ENCODE measurements at regions not wholly inside any gene's neighbourhood (a gene's known extent, or its start where the extent isn't known, plus 50 kb on each side); places are given as distances from the start of the nearest gene placed in this dataset.

DNA sequence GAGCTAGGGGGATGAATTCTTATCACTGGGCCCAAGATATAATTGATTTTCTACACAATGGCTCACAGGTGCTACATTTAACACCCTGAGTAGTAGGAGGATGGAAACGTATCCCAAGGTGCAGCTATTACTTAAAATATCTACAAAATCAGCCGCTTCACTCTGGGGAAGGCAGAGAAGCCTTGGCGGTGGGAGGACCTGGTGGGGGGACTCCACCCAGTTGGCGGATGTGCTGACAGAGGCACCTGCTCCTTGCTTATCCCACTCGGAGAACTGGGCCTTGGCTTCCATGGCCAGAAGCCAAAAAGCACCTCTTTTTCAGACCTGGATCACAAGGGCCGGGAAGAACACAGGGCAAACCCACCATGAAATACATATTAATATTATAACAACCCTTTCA, 106.3 kb downstream of the OTX2 start:
- no peak overlapping the region for H4K5ac ChIP-seq (ENCODE audit: insufficient read length, low read depth, low read length)
- H3K18ac ChIP-seq (ENCODE audit: insufficient read length, low read depth, low read length): no peak overlapping the region
- H2BK20ac ChIP-seq (ENCODE audit: low read depth, low read length, poor library complexity, severe bottlenecking): no peak overlapping the region
- H3K9me3 Mint-ChIP-seq: no peaks in the 10 kb centered on the region
- no peak overlapping the region for H3K4me3 Mint-ChIP-seq
- no peak overlapping the region for H2AK5ac ChIP-seq (ENCODE audit: insufficient read length, low read length)
- H3K56ac ChIP-seq (ENCODE audit: insufficient read length, low read depth, low read length): no peak overlapping the region
- no peak overlapping the region for H3K23ac ChIP-seq (ENCODE audit: insufficient read length, low read depth, low read length)
- H3K27ac ChIP-seq (ENCODE audit: insufficient read length, low read depth, low read length): no peak overlapping the region
- no peak overlapping the region for H3T11ph ChIP-seq (ENCODE audit: low read length)
- no peak overlapping the region for H2BK120ac ChIP-seq (ENCODE audit: low read depth, low read length, poor library complexity, severe bottlenecking)
- no CpG with 5 or more reads among the region's 6 CpGs for WGBS (ENCODE audit: extremely low coverage, insufficient read length, low lambda C conversion rate)
- peak overlapping the region in 1 of 3 experiments; percentile 22; a peak in 2 of 7 replicates for H3K27ac Mint-ChIP-seq
- no peak overlapping the region for H2AFZ ChIP-seq (ENCODE audit: low read length)
- no peak overlapping the region for H3K14ac ChIP-seq (ENCODE audit: insufficient read depth, low read length)
- no peaks in the 10 kb centered on the region for H3K9me3 ChIP-seq (ENCODE audit: control insufficient read depth, low read depth, low read length)
- H3K27me3 ChIP-seq (ENCODE audit: insufficient read depth, low read length): no peaks in the 10 kb centered on the region
- H2BK15ac ChIP-seq (ENCODE audit: low read depth, low read length): no peak overlapping the region
- no peaks in the 10 kb centered on the region for H3K79me2 ChIP-seq (ENCODE audit: insufficient read depth, low read length)
- H3K23me2 ChIP-seq (ENCODE audit: insufficient read length, low read depth, low read length, poor library complexity, severe bottlenecking): no peaks in the 10 kb centered on the region
- no peak overlapping the region for H2BK12ac ChIP-seq (ENCODE audit: insufficient read length, low read depth, low read length)
- no peak overlapping the region for H3K9ac ChIP-seq (ENCODE audit: extremely low read depth, insufficient read length, low read length)
- no peak for DNase-seq
- H4K91ac ChIP-seq (ENCODE audit: insufficient read length, low read depth, low read length): no peak overlapping the region
- H4K8ac ChIP-seq (replicated peaks; ENCODE audit: insufficient read length, low read depth, low read length): no peak overlapping the region
- H3K4me1 ChIP-seq (ENCODE audit: insufficient read depth, low read length): peaks cover 3% of the 10 kb centered on the region; the same call in 1 of the 2 replicates
- H4K20me1 ChIP-seq (ENCODE audit: control insufficient read depth, insufficient read depth, insufficient read length): no peaks in the 10 kb centered on the region
- peaks cover 5% of the 10 kb centered on the region for H3K27me3 Mint-ChIP-seq (ENCODE audit: low read depth)
- H3K36me3 Mint-ChIP-seq (ENCODE audit: insufficient read depth in 1 of 3, low read depth in 3 of 3): no peaks in the 10 kb centered on the region
- TF ChIP-seq, protein P1, sequence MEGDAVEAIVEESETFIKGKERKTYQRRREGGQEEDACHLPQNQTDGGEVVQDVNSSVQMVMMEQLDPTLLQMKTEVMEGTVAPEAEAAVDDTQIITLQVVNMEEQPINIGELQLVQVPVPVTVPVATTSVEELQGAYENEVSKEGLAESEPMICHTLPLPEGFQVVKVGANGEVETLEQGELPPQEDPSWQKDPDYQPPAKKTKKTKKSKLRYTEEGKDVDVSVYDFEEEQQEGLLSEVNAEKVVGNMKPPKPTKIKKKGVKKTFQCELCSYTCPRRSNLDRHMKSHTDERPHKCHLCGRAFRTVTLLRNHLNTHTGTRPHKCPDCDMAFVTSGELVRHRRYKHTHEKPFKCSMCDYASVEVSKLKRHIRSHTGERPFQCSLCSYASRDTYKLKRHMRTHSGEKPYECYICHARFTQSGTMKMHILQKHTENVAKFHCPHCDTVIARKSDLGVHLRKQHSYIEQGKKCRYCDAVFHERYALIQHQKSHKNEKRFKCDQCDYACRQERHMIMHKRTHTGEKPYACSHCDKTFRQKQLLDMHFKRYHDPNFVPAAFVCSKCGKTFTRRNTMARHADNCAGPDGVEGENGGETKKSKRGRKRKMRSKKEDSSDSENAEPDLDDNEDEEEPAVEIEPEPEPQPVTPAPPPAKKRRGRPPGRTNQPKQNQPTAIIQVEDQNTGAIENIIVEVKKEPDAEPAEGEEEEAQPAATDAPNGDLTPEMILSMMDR (conservative IDR thresholded peaks at IDR 0.05): no peak
- no peak overlapping the region for H2BK5ac ChIP-seq (ENCODE audit: insufficient read length, low read length)
- H3K4me2 ChIP-seq (ENCODE audit: insufficient read depth, insufficient read length, low read length): no peak overlapping the region
- no peaks in the 10 kb centered on the region for H3K79me1 ChIP-seq (ENCODE audit: insufficient read depth, low read depth, low read length, poor library complexity, severe bottlenecking)
- H3K4ac ChIP-seq (ENCODE audit: low read depth, low read length): no peak overlapping the region
- peaks cover 31 to 34% of the 10 kb centered on the region in 2 experiments for H3K4me1 Mint-ChIP-seq

All from H9 (cell line).